ENCODE measurements at regions not wholly inside any gene's neighbourhood (a gene's known extent, or its start where the extent isn't known, plus 50 kb on each side); places are given as distances from the start of the nearest gene placed in this dataset.
"Not testable (repeated sequence)": the region's sequence is repeated elsewhere in the genome, so short reads cannot be mapped to it uniquely, and the experiment has no call there.

DNA sequence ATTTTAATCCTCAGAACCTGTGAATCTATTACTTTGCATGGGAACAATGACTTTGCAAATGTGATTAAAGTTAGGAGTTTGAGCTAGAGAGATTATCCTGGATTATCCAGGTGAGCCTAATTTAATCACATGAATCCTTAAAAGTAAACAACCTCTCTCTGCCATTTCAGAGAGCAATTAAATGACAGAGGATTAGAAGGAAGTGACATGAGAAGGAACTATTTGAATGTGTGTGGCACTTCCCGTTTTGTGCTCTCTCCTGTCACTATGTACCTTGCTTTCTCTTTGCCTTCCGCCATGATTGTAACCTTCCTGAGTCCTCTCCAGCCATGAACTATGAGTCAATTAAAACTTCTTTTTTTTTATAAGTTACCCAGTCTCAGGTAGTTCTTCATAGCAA lies 559.2 kb downstream of the PRIM2 start:
- not testable (repeated sequence) for H3K27me3 ChIP-seq (ENCODE audit: control insufficient read depth, insufficient read depth, low read length)

GRCh38 chr6:57877729-57878128 lies 560.3 kb downstream of the PRIM2 start:
- not testable (repeated sequence) for H3K4me1 ChIP-seq (ENCODE audit: control insufficient read depth, insufficient read depth, low read length); H3K4me2 ChIP-seq (ENCODE audit: low read length); H3K9ac ChIP-seq (ENCODE audit: low read depth, low read length); H3K36me3 ChIP-seq (ENCODE audit: insufficient read depth, low read length); H3K9me3 ChIP-seq (replicated peaks; ENCODE audit: low read length); H3K4me3 ChIP-seq (ENCODE audit: low read length); H3K27me3 ChIP-seq (ENCODE audit: control insufficient read depth, insufficient read depth, low read length)

More for the DNA sequence above, 559.2 kb downstream of the PRIM2 start:
- not testable (repeated sequence) for H3K9me3 ChIP-seq (replicated peaks; ENCODE audit: low read length); H3K9ac ChIP-seq (ENCODE audit: low read depth, low read length); H3K36me3 ChIP-seq (ENCODE audit: insufficient read depth, low read length); H3K4me3 ChIP-seq (ENCODE audit: low read length); H3K4me2 ChIP-seq (ENCODE audit: low read length); H3K4me1 ChIP-seq (ENCODE audit: control insufficient read depth, insufficient read depth, low read length)

- not testable (repeated sequence) for H3K9ac ChIP-seq (ENCODE audit: low read depth, low read length); H3K27me3 ChIP-seq (ENCODE audit: control insufficient read depth, insufficient read depth, low read length); H3K9me3 ChIP-seq (replicated peaks; ENCODE audit: low read length); H3K36me3 ChIP-seq (ENCODE audit: insufficient read depth, low read length); H3K4me3 ChIP-seq (ENCODE audit: low read length); H3K4me2 ChIP-seq (ENCODE audit: low read length); H3K4me1 ChIP-seq (ENCODE audit: control insufficient read depth, insufficient read depth, low read length)
Observed at GRCh38 chr6:57878792-57879191, 561.4 kb downstream of the PRIM2 start.

DNA sequence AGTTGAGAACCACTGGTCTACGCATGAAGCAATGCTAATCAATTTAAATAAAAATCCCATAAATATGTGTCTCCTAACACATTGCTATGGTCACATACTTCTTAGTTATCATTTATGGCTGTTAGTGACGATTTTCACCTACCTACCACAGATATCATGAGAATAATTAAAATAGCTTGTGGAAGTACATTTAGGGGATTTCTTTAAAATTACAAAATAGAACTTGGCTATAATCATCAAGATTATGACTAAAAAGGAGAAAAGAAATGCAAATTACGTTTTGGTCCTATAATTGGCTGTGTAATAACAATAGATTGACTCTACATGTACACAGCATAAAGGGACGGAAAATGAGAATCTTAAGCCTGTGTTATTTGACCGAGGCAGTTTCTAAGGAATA lies 581.4 kb downstream of the PRIM2 start:
- H3K27me3 ChIP-seq (ENCODE audit: control insufficient read depth, insufficient read depth, low read length); H3K4me1 ChIP-seq (ENCODE audit: control insufficient read depth, insufficient read depth, low read length); H3K4me3 ChIP-seq (ENCODE audit: low read length); H3K9me3 ChIP-seq (replicated peaks; ENCODE audit: low read length); H3K4me2 ChIP-seq (ENCODE audit: low read length); H3K9ac ChIP-seq (ENCODE audit: low read depth, low read length); H3K36me3 ChIP-seq (ENCODE audit: insufficient read depth, low read length): not testable (repeated sequence)

GRCh38 chr6:57900687-57901399 lies 583.4 kb downstream of the PRIM2 start:
- not testable (repeated sequence) for H3K4me2 ChIP-seq (ENCODE audit: low read length); H3K36me3 ChIP-seq (ENCODE audit: insufficient read depth, low read length); H3K9me3 ChIP-seq (replicated peaks; ENCODE audit: low read length); H3K9ac ChIP-seq (ENCODE audit: low read depth, low read length); H3K27me3 ChIP-seq (ENCODE audit: control insufficient read depth, insufficient read depth, low read length); H3K4me3 ChIP-seq (ENCODE audit: low read length); H3K4me1 ChIP-seq (ENCODE audit: control insufficient read depth, insufficient read depth, low read length)

- not testable (repeated sequence) for H3K9me3 ChIP-seq (replicated peaks; ENCODE audit: low read length); H3K4me1 ChIP-seq (ENCODE audit: control insufficient read depth, insufficient read depth, low read length); H3K36me3 ChIP-seq (ENCODE audit: insufficient read depth, low read length); H3K9ac ChIP-seq (ENCODE audit: low read depth, low read length); H3K27me3 ChIP-seq (ENCODE audit: control insufficient read depth, insufficient read depth, low read length); H3K4me2 ChIP-seq (ENCODE audit: low read length); H3K4me3 ChIP-seq (ENCODE audit: low read length)
Observed at GRCh38 chr6:57901445-57901844, 584.0 kb downstream of the PRIM2 start.

DNA sequence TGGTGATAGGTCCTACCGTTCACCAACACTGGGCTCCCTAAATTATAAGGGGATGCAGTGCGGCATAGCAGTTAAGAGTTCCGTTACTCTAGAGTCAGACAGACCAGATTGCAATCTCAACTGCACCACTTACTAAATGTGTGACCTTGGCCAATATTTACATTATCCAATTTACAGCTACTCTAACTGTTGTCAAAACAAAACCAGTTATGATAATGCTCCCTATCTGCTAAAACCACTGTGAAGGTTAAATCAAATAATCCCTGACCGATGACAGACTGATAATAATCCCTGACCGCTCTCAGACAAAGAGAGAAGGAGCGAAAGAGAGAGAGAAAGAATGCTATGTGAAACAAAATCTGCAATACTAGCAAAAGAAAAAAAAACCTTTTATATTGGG lies 586.9 kb downstream of the PRIM2 start:
- not testable (repeated sequence) for H3K9ac ChIP-seq (ENCODE audit: low read depth, low read length); H3K4me1 ChIP-seq (ENCODE audit: control insufficient read depth, insufficient read depth, low read length); H3K9me3 ChIP-seq (replicated peaks; ENCODE audit: low read length); H3K4me2 ChIP-seq (ENCODE audit: low read length); H3K4me3 ChIP-seq (ENCODE audit: low read length); H3K27me3 ChIP-seq (ENCODE audit: control insufficient read depth, insufficient read depth, low read length); H3K36me3 ChIP-seq (ENCODE audit: insufficient read depth, low read length)

DNA sequence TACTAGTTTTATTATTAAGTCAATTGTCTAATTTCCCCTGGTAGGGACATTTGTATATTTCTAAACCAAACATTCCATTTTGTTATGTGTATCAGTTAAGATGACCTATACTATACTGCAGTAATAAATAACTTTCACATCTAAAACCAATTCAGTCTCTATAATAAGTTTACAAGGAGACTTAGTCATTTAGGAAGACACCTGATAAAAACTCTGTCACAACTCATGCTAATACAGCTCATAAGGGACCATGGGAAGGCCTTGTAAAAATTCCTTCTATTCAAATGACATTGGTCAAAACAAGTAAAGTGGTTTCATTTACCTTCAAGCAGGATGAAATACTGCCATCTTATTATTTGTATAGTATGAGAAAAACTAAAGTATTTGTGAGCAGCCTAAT lies 597.9 kb downstream of the PRIM2 start:
- H3K9me3 ChIP-seq (replicated peaks; ENCODE audit: low read length); H3K27me3 ChIP-seq (ENCODE audit: control insufficient read depth, insufficient read depth, low read length); H3K4me3 ChIP-seq (ENCODE audit: low read length); H3K9ac ChIP-seq (ENCODE audit: low read depth, low read length); H3K36me3 ChIP-seq (ENCODE audit: insufficient read depth, low read length); H3K4me1 ChIP-seq (ENCODE audit: control insufficient read depth, insufficient read depth, low read length); H3K4me2 ChIP-seq (ENCODE audit: low read length): not testable (repeated sequence)

DNA sequence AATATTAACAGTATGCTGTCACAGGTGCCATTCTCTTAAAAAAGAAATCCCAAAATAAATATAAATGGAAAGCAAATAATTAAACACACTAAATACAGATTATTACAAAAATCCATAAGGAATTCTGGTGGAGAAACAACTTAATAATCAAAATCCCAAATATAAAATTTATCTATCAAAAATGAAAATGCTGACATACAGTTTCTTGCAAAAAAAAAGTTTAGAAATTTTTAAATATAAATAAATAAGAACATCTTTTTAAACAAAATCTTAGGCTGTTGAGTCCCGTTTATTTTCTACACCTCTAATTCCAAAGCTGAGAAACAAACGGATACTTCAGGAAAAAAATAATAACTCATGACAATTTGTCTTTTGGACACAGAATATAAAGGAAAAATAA lies 625.5 kb downstream of the PRIM2 start:
- H3K36me3 ChIP-seq (ENCODE audit: insufficient read depth, low read length); H3K9ac ChIP-seq (ENCODE audit: low read depth, low read length); H3K4me1 ChIP-seq (ENCODE audit: control insufficient read depth, insufficient read depth, low read length); H3K4me2 ChIP-seq (ENCODE audit: low read length); H3K4me3 ChIP-seq (ENCODE audit: low read length); H3K9me3 ChIP-seq (replicated peaks; ENCODE audit: low read length); H3K27me3 ChIP-seq (ENCODE audit: control insufficient read depth, insufficient read depth, low read length): not testable (repeated sequence)

GRCh38 chr6:57946084-57946768 lies 628.8 kb downstream of the PRIM2 start:
- H3K9me3 ChIP-seq (replicated peaks; ENCODE audit: low read length); H3K36me3 ChIP-seq (ENCODE audit: insufficient read depth, low read length); H3K27me3 ChIP-seq (ENCODE audit: control insufficient read depth, insufficient read depth, low read length); H3K9ac ChIP-seq (ENCODE audit: low read depth, low read length); H3K4me2 ChIP-seq (ENCODE audit: low read length); H3K4me3 ChIP-seq (ENCODE audit: low read length); H3K4me1 ChIP-seq (ENCODE audit: control insufficient read depth, insufficient read depth, low read length): not testable (repeated sequence)

- not testable (repeated sequence) for H3K4me1 ChIP-seq (ENCODE audit: control insufficient read depth, insufficient read depth, low read length); H3K27me3 ChIP-seq (ENCODE audit: control insufficient read depth, insufficient read depth, low read length); H3K36me3 ChIP-seq (ENCODE audit: insufficient read depth, low read length); H3K9me3 ChIP-seq (replicated peaks; ENCODE audit: low read length); H3K4me2 ChIP-seq (ENCODE audit: low read length); H3K9ac ChIP-seq (ENCODE audit: low read depth, low read length); H3K4me3 ChIP-seq (ENCODE audit: low read length)
Observed at GRCh38 chr6:57946769-57947091, 629.3 kb downstream of the PRIM2 start.

- H3K4me1 ChIP-seq (ENCODE audit: control insufficient read depth, insufficient read depth, low read length); H3K36me3 ChIP-seq (ENCODE audit: insufficient read depth, low read length); H3K9ac ChIP-seq (ENCODE audit: low read depth, low read length); H3K4me3 ChIP-seq (ENCODE audit: low read length); H3K9me3 ChIP-seq (replicated peaks; ENCODE audit: low read length); H3K27me3 ChIP-seq (ENCODE audit: control insufficient read depth, insufficient read depth, low read length); H3K4me2 ChIP-seq (ENCODE audit: low read length): not testable (repeated sequence)
Observed at GRCh38 chr6:57948481-57948880, 631.1 kb downstream of the PRIM2 start.
